ENCODE measurements at regions not wholly inside any gene's neighbourhood (a gene's known extent, or its start where the extent isn't known, plus 50 kb on each side); places are given as distances from the start of the nearest gene placed in this dataset.
"Not testable (repeated sequence)": the region's sequence is repeated elsewhere in the genome, so short reads cannot be mapped to it uniquely, and the experiment has no call there.

- no peak for DNase-seq (ENCODE audit: low read depth)
Observed at GRCh38 chr2:175414191-175414881, 232.8 kb upstream of the ATP5MC3 start.

DNA sequence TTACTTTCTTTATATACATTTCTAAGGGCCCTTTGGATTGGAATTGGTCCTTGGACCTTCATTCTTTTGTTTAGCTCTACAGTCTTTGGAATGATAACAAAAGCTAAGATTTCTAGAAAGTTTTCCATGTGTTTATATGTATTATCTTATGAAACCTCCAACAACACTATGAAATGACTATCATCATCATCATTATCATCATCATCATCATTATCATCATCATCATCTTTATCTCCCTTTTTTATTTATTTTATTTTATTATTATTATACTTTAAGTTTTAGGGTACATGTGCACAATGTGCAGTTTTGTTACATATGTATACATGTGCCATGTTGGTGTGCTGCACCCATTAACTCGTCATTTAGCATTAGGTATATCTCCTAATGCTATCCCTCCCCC, 229.4 kb upstream of the ATP5MC3 start:
- not testable (repeated sequence) for DNase-seq (ENCODE audit: low read depth)

- no peak for DNase-seq (ENCODE audit: low read depth)
Observed at GRCh38 chr2:175404839-175405238, 223.3 kb upstream of the ATP5MC3 start.

- DNase-seq (ENCODE audit: low read depth) = no peak
Observed at GRCh38 chr2:175403599-175404221, 222.2 kb upstream of the ATP5MC3 start.

GRCh38 chr2:175402571-175402970, 221.1 kb upstream of the ATP5MC3 start:
- no peak for DNase-seq (ENCODE audit: low read depth)

DNA sequence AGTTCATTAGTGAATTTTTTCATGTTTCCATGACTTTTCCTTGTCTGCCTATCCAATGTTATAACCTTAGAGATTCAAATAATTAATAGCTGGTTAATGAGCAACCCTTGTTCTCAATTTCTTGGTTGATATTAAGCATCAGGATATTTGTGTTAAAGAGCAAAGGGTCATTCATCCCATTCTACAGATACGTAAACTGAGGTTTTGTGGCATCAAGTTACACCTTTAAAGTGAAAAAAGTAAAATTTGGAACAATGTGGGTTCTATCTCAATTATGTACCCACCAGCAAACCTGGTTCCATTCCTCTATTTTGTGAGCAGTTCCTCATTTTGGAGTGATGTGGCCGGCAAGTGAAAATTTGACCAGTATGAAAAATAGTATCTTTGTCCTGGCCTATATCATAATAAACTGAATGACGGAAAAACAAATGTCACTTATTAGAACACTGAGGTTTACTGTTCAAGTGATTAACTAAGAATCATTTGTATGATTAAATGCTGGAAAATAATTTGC, 220.5 kb upstream of the ATP5MC3 start:
- DNase-seq (ENCODE audit: low read depth) = no peak

- DNase-seq (ENCODE audit: low read depth) = no peak
Observed at GRCh38 chr2:175400975-175401374, 219.5 kb upstream of the ATP5MC3 start.

DNA sequence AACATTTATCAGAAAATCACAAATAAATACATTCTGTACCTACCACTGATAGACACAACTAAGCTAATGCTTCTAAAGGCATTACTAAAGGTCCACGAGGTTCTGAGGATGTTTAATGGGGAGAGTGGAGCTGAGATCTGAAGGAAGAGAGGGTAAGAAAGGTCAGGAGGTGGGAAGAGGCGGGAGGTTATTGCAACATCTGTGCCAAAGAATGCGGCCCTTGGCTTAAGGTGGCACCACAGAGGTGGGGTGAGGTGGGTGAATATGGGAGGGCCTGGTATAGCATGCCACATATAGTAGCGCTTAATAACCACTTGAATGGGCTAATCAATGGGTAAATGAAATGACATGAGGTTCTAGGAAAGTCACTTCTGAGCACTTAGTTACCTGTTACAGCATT, 217.8 kb upstream of the ATP5MC3 start:
- no peak for DNase-seq (ENCODE audit: low read depth)

DNA sequence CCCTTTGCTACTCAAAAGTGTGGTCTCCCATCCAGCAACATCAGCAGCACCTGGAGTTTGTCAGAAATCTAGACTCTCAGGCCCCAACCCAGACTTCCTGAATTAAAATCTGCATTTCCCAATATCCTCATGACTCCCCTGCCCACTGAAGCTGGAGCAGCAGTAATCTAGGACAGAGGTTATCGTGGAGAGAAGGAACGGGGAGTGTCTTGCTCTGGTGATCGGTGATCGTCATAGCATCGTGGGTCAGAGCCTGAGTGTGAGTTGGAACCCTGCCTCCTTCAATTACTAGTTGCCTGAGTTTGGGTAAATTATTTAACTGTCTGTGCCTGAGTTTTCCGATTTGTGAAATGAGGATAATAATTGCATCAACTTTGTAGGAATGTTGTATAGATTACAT, 217.3 kb upstream of the ATP5MC3 start:
- DNase-seq (ENCODE audit: low read depth) = no peak

GRCh38 chr2:175396696-175397095, 215.2 kb upstream of the ATP5MC3 start:
- DNase-seq (ENCODE audit: low read depth) = no peak

GRCh38 chr2:175393851-175394250, 212.3 kb upstream of the ATP5MC3 start:
- DNase-seq (ENCODE audit: low read depth) = no peak

GRCh38 chr2:175383286-175383685, 201.8 kb upstream of the ATP5MC3 start:
- no peak for DNase-seq (ENCODE audit: low read depth)

DNA sequence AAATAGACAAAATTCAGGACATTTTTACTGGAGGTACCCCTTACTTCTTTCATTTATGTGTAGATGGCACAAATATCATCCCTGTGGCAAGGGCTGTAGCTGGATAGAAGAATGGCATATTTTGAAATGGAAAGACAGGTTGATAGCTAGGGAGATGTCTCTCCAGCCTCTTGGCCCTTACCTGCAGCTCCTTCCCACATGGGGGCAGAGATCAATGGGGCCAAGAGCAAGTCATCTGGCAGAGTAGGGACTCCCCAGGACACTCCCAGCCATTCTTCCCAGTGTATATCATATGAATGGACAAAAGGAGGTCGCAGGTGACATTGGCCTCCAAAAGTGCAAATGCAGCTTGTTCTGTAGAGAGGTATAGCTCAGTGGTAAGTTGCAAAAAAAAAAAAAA, 192.2 kb upstream of the ATP5MC3 start:
- no peak for DNase-seq (ENCODE audit: low read depth)

DNA sequence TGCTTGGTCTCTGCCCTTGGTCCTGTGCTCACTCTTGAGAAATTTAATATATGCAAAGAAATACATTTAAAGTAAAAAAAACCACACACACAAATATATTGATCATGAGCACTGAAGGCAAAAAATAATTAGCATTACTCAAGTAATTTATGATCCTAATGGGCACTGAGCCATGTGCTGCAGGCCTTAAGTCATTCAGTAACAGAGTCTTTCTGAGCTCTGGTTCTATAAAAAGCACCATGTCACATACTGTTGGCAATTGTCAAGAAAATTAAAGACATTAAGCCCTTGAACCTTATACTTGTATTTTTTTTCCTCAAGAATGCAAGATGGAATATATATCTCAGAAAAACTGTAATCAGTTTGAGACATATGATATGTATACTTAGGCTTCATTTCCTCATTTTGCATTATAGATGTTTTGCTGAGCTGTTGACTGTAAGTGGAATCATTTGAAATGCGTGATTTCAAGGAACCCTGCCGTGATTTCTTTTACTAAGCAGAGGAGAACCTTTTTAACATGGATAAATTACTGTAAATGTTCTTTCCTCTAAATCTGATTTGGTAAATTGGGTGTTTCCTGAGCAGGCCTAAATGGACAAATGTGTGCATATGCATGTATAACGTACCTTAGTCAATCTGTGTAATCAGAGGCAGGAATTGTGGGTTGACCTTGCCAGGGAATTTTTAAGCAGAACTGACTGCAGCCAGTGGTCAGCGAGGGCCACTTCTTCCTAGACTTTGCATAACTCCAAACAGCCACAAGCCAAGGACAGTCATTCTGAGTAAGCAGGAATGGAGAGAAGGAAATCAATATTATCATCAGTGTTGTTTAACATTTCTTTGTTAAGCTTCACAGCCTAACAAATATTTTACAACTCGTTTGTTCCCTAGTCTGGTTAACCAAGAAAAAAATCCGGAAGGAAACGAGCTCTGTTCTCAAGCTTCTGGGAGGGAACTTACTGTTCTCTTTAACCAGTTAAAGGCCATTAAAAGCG, 191.5 kb upstream of the ATP5MC3 start:
- DNase-seq (ENCODE audit: low read depth) = peak; percentile 34

- no peak for DNase-seq (ENCODE audit: low read depth)
Observed at GRCh38 chr2:175371378-175371777, 189.9 kb upstream of the ATP5MC3 start.

DNA sequence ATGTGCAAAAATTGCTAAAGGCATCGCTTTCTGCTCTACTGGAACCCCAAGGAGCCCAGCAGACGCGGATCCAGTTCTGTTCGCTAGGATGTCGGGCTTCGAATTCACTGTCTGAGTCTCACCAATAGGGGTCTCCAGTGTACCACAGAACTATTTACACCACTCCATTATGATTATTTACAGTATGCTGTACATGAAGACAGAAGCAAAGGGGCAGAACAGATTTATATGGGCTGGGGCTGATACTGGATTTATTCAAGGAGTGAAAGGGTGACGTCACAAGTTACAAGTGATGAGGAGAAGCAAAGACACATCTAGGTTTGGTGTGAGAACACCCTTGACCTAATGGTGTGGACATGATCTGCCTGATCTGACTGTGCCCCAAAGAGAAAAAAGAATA, 185.3 kb upstream of the ATP5MC3 start:
- DNase-seq (ENCODE audit: low read depth) = peak; percentile 43

DNA sequence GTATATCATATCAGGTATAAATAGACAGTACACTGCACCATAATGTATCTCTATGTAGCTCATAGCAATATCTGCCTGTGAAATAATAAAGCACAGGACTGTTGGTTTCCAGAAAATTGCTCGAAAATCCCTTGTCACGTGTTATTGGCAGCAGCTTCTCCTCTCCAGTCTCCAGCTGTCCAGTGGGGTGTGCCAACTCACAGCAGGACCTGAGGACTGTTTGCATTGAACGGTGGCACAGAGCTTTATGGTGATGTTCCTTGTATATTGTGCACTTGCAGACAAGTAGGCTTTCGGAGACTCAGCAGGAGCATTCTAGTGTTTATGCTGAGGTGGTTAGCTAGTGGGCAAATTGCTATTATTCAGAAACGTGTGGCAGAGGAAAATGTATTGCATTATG, 182.2 kb upstream of the ATP5MC3 start:
- no peak for DNase-seq (ENCODE audit: low read depth)

GRCh38 chr2:175362331-175362730, 180.8 kb upstream of the ATP5MC3 start:
- no peak for DNase-seq (ENCODE audit: low read depth)

- DNase-seq (ENCODE audit: low read depth) = no peak
Observed at GRCh38 chr2:175359710-175360109, 178.2 kb upstream of the ATP5MC3 start.

GRCh38 chr2:175356901-175357300, 175.4 kb upstream of the ATP5MC3 start:
- no peak for DNase-seq (ENCODE audit: low read depth)

DNA sequence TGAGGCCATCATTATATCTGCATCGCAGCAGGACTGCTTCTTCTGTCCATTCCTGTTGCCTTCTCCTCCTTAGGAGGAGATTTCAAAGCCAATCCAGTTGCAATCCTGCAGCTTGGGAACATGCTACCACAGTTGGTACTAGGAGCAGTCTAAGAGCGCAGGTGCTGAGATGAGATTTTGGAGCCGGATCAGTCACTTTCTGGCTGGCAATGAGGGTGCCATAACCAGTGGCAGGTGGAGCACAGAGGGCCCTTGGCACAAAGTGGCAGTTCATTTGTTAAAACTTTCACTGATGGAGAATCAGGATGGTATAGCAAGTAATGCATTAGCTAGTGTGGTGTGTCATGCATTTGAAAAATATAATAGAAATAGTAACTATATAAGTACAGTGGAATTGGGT, 173.7 kb upstream of the ATP5MC3 start:
- no peak for DNase-seq (ENCODE audit: low read depth)

DNA sequence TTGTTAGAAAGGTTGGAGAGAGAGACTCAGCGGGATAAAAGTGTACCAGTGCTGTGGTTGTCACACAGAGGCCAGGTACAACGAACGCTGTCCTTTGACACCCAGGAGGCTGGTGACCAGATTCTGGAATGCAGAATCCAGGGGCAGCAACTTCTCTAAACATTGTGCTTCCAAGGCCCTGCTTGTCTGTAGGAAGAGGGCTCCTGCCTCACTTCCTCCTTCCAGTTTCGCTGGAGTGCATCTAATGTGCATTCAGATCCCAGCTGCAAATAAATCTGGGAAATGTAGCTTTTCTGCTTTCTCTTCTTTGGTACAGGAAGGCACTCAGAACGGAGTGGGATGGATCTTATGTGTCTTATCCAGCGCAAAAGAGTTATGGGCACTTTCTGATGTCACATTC, 171.8 kb upstream of the ATP5MC3 start:
- DNase-seq (ENCODE audit: low read depth) = no peak

DNA sequence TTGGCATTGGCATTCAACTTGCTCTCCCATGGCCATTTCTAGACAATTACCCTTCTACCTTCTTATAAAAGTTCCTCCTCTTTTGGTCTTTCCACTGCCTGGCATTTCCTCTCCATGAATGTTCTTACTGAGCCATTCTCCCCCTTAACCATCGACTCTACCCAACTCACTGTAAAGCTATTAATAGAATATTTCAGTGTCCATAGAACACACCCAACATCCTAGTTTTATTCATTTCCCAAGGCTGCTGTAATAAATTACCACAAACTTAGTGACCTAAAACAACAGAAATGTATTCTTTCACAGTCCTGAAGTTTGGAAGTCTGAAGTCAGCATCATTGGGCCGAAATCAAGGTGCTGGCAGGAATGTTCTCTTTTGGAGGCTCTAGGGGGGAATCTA, 170.0 kb upstream of the ATP5MC3 start:
- no peak for DNase-seq (ENCODE audit: low read depth)

Measured in iris pigment epithelial cell (primary cell).